ENCODE measurements at regions not wholly inside any gene's neighbourhood (a gene's known extent, or its start where the extent isn't known, plus 50 kb on each side); places are given as distances from the start of the nearest gene placed in this dataset.

DNA sequence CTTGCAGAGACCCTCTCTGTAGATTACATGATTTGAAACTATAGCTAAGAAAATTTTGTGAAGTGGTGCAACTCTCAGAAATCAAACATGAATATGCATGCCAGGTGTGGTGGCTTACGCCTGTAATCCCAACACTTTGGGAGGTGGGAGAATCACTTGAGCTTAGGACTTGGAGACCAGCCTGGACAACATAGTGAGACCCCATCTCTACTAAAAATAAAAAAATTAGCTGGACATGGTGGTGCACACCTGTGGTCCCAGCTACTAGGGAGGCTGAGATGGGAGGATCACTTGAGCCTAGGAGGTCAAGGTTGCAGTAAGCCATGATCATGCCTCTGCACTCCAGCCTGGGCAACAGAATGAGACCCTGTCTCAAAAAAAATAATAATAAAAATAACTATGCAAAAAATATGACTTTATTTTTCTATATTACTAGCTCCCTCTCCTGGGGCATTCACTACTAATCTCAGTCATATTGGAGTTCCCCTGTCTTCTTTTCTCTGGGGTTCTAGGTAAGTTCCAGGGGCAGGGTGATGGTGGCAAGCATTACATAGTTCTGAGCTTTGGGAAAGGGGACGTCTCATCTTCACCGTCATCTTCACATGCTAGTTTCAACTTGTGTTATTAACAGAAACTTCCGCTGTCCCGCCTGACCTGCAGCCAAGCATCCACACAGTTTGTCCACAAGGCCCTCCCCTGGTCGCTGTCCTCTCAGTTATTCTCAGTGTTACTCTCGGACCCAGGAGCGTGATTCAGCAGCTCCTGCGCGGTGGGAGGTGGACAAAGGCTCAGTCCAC, 96.8 kb upstream of the MBOAT2 start:
- TF ChIP-seq, protein P1, sequence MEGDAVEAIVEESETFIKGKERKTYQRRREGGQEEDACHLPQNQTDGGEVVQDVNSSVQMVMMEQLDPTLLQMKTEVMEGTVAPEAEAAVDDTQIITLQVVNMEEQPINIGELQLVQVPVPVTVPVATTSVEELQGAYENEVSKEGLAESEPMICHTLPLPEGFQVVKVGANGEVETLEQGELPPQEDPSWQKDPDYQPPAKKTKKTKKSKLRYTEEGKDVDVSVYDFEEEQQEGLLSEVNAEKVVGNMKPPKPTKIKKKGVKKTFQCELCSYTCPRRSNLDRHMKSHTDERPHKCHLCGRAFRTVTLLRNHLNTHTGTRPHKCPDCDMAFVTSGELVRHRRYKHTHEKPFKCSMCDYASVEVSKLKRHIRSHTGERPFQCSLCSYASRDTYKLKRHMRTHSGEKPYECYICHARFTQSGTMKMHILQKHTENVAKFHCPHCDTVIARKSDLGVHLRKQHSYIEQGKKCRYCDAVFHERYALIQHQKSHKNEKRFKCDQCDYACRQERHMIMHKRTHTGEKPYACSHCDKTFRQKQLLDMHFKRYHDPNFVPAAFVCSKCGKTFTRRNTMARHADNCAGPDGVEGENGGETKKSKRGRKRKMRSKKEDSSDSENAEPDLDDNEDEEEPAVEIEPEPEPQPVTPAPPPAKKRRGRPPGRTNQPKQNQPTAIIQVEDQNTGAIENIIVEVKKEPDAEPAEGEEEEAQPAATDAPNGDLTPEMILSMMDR (IDR thresholded peaks at IDR 0.05) = no peak
- TF ChIP-seq POLR2A (IDR thresholded peaks at IDR 0.05) = no peak

All from thyroid gland (tissue), 4 donors.